HEK293 (cell line): ENCODE measurements at regions not wholly inside any gene's neighbourhood (a gene's known extent, or its start where the extent isn't known, plus 50 kb on each side); places are given as distances from the start of the nearest gene placed in this dataset.

Experiments used
- KLF16 ChIP-seq: fragments of 450-650 bp; formaldehyde crosslinking; IDR thresholded peaks from 2 replicates; pipeline ENCODE4 v1.5.1; 2017; ENCODE audit warnings: missing biosample characterization, missing genetic modification characterization
- KLF7 ChIP-seq: fragments of 450-650 bp; formaldehyde crosslinking; IDR thresholded peaks from 2 replicates; pipeline ENCODE4 v1.5.1; 2016; ENCODE audit warnings: missing biosample characterization, missing genetic modification characterization, borderline replicate concordance
- TRIM28 ChIP-seq: IDR thresholded peaks from 2 replicates; pipeline ENCODE4 v1.6.1; 2011; ENCODE audit warnings: low read length, control low read depth, borderline replicate concordance
- ZBTB21 ChIP-seq: fragments of 450-650 bp; formaldehyde crosslinking; IDR thresholded peaks from 2 replicates; pipeline ENCODE4 v1.5.1; 2017; ENCODE audit warnings: missing biosample characterization, missing genetic modification characterization
- ZNF184 ChIP-seq: fragments of 450-650 bp; IDR thresholded peaks from 2 replicates; pipeline ENCODE4 v1.5.1; 2018; ENCODE audit warnings: missing biosample characterization, mild to moderate bottlenecking, missing genetic modification characterization
- ZNF629 ChIP-seq: fragments of 450-650 bp; formaldehyde crosslinking; IDR thresholded peaks from 2 replicates; pipeline ENCODE4 v1.5.1; 2017; ENCODE audit warnings: missing biosample characterization, missing genetic modification characterization
- ZNF660 ChIP-seq: fragments of 450-650 bp; IDR thresholded peaks from 2 replicates; pipeline ENCODE4 v1.5.1; 2018; ENCODE audit warnings: missing biosample characterization, mild to moderate bottlenecking, missing genetic modification characterization
- ZNF76 ChIP-seq: fragments of 450-650 bp; formaldehyde crosslinking; IDR thresholded peaks from 2 replicates; pipeline ENCODE4; 2016; ENCODE audit warnings: low read depth, missing biosample characterization, missing genetic modification characterization, borderline replicate concordance
- TF ChIP-seq, protein P1 (sequence below): fragments of 450-650 bp; formaldehyde crosslinking; IDR thresholded peaks from 2 replicates; pipeline ENCODE4 v1.5.1; 2016; ENCODE audit warnings: missing biosample characterization, missing genetic modification characterization
- TF ChIP-seq, protein P2 (sequence below): fragments of 450-650 bp; formaldehyde crosslinking; IDR thresholded peaks from 2 replicates; pipeline ENCODE4 v1.5.1; 2016; ENCODE audit warnings: missing biosample characterization, missing genetic modification characterization

GRCh38 chr20:52401431-52401830, 209.9 kb upstream of the ZFP64 start:
- TF ChIP-seq, protein P1, sequence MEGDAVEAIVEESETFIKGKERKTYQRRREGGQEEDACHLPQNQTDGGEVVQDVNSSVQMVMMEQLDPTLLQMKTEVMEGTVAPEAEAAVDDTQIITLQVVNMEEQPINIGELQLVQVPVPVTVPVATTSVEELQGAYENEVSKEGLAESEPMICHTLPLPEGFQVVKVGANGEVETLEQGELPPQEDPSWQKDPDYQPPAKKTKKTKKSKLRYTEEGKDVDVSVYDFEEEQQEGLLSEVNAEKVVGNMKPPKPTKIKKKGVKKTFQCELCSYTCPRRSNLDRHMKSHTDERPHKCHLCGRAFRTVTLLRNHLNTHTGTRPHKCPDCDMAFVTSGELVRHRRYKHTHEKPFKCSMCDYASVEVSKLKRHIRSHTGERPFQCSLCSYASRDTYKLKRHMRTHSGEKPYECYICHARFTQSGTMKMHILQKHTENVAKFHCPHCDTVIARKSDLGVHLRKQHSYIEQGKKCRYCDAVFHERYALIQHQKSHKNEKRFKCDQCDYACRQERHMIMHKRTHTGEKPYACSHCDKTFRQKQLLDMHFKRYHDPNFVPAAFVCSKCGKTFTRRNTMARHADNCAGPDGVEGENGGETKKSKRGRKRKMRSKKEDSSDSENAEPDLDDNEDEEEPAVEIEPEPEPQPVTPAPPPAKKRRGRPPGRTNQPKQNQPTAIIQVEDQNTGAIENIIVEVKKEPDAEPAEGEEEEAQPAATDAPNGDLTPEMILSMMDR = no peak
- TF ChIP-seq ZNF660 (no peak), ZBTB21 (tag by site-specific recombination) (no peak), KLF16 (tag by site-specific recombination) (no peak), ZNF76 (tag by site-specific recombination) (no peak), KLF7 (tag by site-specific recombination) (no peak), TRIM28 (no peak), ZNF629 (tag by site-specific recombination) (no peak), ZNF184 (tag by site-specific recombination) (no peak)
- TF ChIP-seq, protein P2, sequence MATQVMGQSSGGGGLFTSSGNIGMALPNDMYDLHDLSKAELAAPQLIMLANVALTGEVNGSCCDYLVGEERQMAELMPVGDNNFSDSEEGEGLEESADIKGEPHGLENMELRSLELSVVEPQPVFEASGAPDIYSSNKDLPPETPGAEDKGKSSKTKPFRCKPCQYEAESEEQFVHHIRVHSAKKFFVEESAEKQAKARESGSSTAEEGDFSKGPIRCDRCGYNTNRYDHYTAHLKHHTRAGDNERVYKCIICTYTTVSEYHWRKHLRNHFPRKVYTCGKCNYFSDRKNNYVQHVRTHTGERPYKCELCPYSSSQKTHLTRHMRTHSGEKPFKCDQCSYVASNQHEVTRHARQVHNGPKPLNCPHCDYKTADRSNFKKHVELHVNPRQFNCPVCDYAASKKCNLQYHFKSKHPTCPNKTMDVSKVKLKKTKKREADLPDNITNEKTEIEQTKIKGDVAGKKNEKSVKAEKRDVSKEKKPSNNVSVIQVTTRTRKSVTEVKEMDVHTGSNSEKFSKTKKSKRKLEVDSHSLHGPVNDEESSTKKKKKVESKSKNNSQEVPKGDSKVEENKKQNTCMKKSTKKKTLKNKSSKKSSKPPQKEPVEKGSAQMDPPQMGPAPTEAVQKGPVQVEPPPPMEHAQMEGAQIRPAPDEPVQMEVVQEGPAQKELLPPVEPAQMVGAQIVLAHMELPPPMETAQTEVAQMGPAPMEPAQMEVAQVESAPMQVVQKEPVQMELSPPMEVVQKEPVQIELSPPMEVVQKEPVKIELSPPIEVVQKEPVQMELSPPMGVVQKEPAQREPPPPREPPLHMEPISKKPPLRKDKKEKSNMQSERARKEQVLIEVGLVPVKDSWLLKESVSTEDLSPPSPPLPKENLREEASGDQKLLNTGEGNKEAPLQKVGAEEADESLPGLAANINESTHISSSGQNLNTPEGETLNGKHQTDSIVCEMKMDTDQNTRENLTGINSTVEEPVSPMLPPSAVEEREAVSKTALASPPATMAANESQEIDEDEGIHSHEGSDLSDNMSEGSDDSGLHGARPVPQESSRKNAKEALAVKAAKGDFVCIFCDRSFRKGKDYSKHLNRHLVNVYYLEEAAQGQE = no peak
